Peyer's patch (tissue), 4 donors: ENCODE measurements at regions not wholly inside any gene's neighbourhood (a gene's known extent, or its start where the extent isn't known, plus 50 kb on each side); places are given as distances from the start of the nearest gene placed in this dataset.

Experiments
- DNase-seq, 3 donors: peaks; one replicate each; pipeline ENCODE4 v3.0.0-alpha.2; 2017 to 2019
- H3K27ac ChIP-seq, 4 donors: fragments of 200-600 bp; sonication (generic); one replicate each; pipeline ENCODE4 v1.5.1; 2016 to 2019
- H3K27me3 ChIP-seq, 2 donors: fragments of 200-600 bp; sonication (generic); one replicate each; pipeline ENCODE4 v1.5.1; 2019
- H3K36me3 ChIP-seq, 3 donors: fragments of 200-600 bp; sonication (generic); one replicate each; pipeline ENCODE4 v1.5.1; 2016 to 2019
- H3K4me1 ChIP-seq, 4 donors: fragments of 200-600 bp; sonication (generic); one replicate each; pipeline ENCODE4 v1.5.1; 2016 to 2019
- H3K4me3 ChIP-seq, 4 donors: fragments of 200-600 bp; sonication (generic); 1 replicate in 3 of 4; 2 replicates in 1 of 4; pipeline ENCODE4 v1.5.1; 2016 to 2019; ENCODE audit warnings: mild to moderate bottlenecking in 1 of 4
- H3K9me3 ChIP-seq, 4 donors: fragments of 200-600 bp; sonication (generic); one replicate each; pipeline ENCODE4 v1.5.1; 2016 to 2019; ENCODE audit warnings: mild to moderate bottlenecking in 1 of 4
- POLR2A ChIP-seq, 2 donors: fragments of 450-650 bp; IDR thresholded peaks; one replicate each; pipeline ENCODE4 v1.5.1; 2017; ENCODE audit warnings: antibody characterized with exemption in 2 of 2, mild to moderate bottlenecking in 2 of 2, moderate library complexity in 2 of 2
- TF ChIP-seq, protein P1 (sequence below), 6 experiments: fragments of 450-650 bp in 4 of 6; fragments of 200-600 bp in 2 of 6; sonication (generic) in 1 of 6; IDR thresholded peaks; one replicate each; pipeline ENCODE4 v1.5.1; 2017 to 2019; ENCODE audit warnings: antibody characterized with exemption in 6 of 6, mild to moderate bottlenecking in 3 of 6, moderate library complexity in 1 of 6

DNA sequence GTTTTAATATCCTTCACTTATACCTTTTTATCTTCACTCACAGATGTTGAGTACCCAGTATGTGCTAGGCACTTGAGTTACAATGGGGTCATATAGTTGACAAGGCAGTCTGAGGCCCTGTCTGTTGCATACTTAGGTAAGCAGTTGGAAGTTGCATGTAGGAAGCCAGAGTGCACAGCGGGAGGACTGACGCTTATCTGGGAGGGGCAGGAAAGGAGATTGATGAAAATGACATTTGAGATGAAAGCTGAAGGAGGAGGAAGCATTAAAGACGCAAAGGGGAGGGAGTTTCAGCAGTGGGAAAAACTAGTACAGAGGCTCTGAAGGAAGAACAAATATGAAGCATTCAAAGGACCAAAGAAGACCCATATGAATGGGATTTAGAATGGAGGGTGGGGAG lies 266.2 kb downstream of the HTR7 start:
- TF ChIP-seq, protein P1, sequence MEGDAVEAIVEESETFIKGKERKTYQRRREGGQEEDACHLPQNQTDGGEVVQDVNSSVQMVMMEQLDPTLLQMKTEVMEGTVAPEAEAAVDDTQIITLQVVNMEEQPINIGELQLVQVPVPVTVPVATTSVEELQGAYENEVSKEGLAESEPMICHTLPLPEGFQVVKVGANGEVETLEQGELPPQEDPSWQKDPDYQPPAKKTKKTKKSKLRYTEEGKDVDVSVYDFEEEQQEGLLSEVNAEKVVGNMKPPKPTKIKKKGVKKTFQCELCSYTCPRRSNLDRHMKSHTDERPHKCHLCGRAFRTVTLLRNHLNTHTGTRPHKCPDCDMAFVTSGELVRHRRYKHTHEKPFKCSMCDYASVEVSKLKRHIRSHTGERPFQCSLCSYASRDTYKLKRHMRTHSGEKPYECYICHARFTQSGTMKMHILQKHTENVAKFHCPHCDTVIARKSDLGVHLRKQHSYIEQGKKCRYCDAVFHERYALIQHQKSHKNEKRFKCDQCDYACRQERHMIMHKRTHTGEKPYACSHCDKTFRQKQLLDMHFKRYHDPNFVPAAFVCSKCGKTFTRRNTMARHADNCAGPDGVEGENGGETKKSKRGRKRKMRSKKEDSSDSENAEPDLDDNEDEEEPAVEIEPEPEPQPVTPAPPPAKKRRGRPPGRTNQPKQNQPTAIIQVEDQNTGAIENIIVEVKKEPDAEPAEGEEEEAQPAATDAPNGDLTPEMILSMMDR (IDR thresholded peaks at IDR 0.05) = no peak
- TF ChIP-seq POLR2A (IDR thresholded peaks at IDR 0.05) = no peak
- Histone ChIP-seq H3K9me3 (no peaks in the 10 kb centered on the region), H3K4me3 (no peak overlapping the region), H3K4me1 (no peaks in the 10 kb centered on the region), H3K27me3 (no peaks in the 10 kb centered on the region), H3K27ac (no peak overlapping the region), H3K36me3 (no peaks in the 10 kb centered on the region)
- no peak for DNase-seq

DNA sequence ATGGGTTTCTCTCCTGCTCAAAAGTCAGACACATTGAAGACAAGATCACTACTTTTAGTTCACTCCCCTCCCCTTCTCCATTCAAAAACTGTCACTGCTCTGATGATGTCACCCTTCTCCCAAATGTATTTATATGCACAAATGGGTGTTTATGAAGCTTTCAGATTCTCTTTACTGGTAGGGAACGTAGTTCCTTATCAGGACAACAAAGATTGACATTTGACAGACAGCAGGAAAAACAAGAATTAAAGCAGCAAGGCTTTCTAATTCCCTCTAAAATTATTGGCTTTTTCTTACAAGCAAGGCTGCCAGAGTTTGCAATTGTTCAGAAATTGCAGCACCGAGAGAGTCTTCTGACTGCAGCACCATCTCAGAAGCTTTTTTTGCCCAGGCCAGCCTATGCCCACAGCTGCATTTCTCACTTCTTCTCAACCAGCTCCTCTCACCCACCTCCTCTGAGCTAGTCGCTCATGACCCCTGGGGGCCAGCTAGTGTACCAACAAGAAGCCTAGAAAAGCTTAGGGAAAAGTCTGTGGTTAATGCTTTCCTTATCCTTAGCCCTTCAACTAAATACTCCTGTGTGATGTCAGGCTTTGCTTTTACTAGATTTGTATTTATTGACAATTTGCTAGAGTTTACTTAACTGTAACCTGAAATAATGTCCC lies 265.1 kb downstream of the HTR7 start:
- no peak overlapping the region for H3K4me3 ChIP-seq
- no peaks in the 10 kb centered on the region for H3K27me3 ChIP-seq
- no peaks in the 10 kb centered on the region for H3K9me3 ChIP-seq
- TF ChIP-seq, protein P1 (IDR thresholded peaks at IDR 0.05) = no peak
- no peak for TF ChIP-seq POLR2A (IDR thresholded peaks at IDR 0.05)
- no peaks in the 10 kb centered on the region for H3K36me3 ChIP-seq
- H3K27ac ChIP-seq = no peak overlapping the region
- DNase-seq = no peak
- H3K4me1 ChIP-seq = no peaks in the 10 kb centered on the region

DNA sequence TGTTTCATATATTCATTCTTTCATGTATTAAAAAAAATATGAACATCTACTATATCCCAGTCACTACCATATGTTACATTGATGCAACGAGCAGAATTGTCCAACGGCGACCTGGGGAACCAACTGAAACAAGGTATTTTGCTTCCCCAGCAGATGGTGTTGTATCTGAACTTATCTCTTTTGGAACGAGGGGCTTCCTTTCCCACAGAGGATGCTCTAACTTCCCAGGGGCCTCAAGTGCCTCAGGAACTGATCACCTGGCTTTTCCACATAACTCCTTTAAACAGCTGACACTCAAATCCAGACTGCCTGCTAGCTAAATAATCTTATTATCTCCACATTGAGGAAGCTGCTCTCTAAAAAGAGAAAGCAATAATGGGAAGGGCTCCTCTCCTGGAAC lies 259.3 kb downstream of the HTR7 start:
- no peaks in the 10 kb centered on the region for H3K9me3 ChIP-seq
- H3K27ac ChIP-seq = no peak overlapping the region
- H3K27me3 ChIP-seq = no peaks in the 10 kb centered on the region
- H3K4me3 ChIP-seq = no peak overlapping the region
- no peaks in the 10 kb centered on the region for H3K36me3 ChIP-seq
- TF ChIP-seq POLR2A (IDR thresholded peaks at IDR 0.05) = no peak
- TF ChIP-seq, protein P1 (IDR thresholded peaks at IDR 0.05) = no peak
- no peak for DNase-seq
- H3K4me1 ChIP-seq = no peaks in the 10 kb centered on the region

DNA sequence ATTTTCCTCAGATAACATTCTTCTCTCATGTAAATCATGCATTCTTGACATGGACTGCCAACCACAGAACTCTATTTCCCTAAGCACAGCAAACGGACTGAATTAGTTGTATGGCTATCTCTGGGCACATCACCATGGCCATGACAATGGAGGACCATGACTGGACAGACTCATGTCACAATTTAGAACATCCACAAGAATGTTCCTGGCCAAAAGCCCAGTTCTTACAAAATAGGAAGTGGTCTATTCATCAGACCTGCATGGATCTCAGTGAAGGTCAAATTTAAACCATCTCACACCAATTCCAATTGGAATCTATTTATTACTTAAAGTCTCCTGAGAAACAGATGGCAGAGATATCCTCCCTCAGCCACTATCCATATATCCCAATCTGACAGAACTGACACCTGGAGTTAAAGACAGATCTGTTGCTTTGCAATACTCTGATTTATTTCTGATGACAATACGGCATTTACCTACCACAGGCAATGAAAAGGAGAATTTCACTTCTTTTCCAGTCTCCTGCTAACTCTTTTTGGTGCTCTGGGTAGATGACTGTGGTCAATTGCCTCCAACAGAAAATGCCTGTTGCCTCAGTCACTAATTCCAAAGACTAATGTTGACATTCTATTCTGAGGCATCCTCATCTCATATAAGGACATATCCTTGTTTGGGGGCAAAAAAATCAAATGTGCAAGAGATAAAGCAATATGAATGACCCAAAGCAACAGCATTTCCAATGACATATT lies 254.8 kb downstream of the HTR7 start:
- H3K36me3 ChIP-seq = no peaks in the 10 kb centered on the region
- no peak for TF ChIP-seq POLR2A (IDR thresholded peaks at IDR 0.05)
- TF ChIP-seq, protein P1 (IDR thresholded peaks at IDR 0.05) = no peak
- no peaks in the 10 kb centered on the region for H3K4me1 ChIP-seq
- H3K27me3 ChIP-seq = no peaks in the 10 kb centered on the region
- no peak overlapping the region for H3K27ac ChIP-seq
- no peaks in the 10 kb centered on the region for H3K9me3 ChIP-seq
- DNase-seq = no peak
- no peak overlapping the region for H3K4me3 ChIP-seq

DNA sequence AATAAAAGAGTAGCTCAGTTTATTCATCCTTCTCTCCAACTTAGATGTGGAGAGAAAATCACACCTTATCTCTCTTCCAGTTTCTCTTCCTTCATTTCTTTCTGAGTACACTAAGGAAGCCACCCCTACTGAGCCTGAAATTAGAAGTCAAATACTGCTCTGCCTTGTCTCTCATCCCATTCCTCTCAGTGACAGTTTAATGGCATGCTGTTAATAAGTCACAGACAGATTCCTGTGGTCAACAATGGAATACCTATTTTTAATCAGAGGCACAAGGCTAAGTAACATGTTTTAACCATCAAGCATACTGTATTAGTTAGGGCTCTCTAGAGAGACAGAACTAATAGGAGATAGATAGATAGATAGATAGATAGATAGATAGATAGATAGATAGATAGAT lies 253.2 kb downstream of the HTR7 start:
- no peak for TF ChIP-seq POLR2A (IDR thresholded peaks at IDR 0.05)
- TF ChIP-seq, protein P1 (IDR thresholded peaks at IDR 0.05) = no peak
- H3K27ac ChIP-seq = no peak overlapping the region
- no peaks in the 10 kb centered on the region for H3K36me3 ChIP-seq

More for the DNA sequence above, 253.2 kb downstream of the HTR7 start:
- no peaks in the 10 kb centered on the region for H3K27me3 ChIP-seq
- no peaks in the 10 kb centered on the region for H3K9me3 ChIP-seq
- no peak for DNase-seq
- H3K4me1 ChIP-seq = no peaks in the 10 kb centered on the region
- no peak overlapping the region for H3K4me3 ChIP-seq
